ENCODE measurements at regions not wholly inside any gene's neighbourhood (a gene's known extent, or its start where the extent isn't known, plus 50 kb on each side); places are given as distances from the start of the nearest gene placed in this dataset.

DNA sequence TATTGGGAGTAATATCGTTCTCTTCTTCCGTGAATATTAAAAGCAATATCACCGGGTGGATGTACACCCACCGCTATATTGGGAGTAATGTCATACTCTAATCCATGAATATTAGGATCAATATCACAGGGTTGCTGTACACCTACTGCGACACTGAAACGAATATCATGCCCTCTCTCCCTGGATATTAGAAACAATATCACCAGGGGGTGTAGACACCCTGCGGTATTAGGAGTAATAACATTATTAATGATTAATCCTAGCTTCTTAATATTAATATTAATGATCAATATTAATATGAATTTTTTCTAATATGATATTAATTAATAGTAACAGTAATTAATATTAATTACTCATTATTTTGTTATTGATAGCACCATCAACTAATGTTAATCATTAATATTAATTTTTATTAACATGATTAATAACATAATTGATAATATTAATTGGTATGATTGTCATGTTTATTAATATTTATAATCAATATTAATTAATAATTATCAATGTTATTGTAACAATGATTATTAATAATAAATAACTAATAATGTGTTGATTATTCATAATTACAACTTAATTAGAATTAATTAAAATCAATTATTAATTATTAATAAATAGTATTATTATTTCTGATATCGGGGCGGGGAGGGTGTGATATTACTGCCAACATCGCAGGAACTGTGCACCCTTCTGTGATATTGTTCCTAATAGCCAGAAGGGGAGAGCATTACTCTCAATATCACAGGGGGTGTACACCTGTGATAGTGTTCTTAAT lies 121.3 kb upstream of the C1GALT1 start:
- no peak overlapping the region for H3K4me3 ChIP-seq (ENCODE audit: low read depth, low read length)
- TF ChIP-seq, protein P1, sequence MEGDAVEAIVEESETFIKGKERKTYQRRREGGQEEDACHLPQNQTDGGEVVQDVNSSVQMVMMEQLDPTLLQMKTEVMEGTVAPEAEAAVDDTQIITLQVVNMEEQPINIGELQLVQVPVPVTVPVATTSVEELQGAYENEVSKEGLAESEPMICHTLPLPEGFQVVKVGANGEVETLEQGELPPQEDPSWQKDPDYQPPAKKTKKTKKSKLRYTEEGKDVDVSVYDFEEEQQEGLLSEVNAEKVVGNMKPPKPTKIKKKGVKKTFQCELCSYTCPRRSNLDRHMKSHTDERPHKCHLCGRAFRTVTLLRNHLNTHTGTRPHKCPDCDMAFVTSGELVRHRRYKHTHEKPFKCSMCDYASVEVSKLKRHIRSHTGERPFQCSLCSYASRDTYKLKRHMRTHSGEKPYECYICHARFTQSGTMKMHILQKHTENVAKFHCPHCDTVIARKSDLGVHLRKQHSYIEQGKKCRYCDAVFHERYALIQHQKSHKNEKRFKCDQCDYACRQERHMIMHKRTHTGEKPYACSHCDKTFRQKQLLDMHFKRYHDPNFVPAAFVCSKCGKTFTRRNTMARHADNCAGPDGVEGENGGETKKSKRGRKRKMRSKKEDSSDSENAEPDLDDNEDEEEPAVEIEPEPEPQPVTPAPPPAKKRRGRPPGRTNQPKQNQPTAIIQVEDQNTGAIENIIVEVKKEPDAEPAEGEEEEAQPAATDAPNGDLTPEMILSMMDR (conservative IDR thresholded peaks at IDR 0.05; ENCODE audit: low read depth, low read length), result no peak
- DNase-seq (ENCODE audit: low read depth), result no peak

DNA sequence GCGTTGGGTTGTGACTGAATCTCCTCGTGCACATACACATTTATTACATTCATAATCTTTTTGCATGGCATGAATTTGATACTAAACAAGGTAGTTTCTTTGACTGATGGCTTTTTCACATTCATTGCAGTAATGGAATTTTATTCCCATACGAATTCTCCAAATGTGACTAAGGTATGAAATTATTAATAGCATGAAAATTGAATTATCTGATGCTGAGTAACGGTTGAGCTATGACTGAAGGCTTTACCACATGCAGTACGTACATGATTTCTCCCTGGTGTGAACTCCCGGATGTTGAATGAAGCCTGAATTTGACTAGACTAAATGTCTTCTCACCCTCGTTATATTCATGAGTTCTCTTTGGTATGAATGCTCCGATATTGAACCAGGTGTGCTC lies 104.4 kb upstream of the C1GALT1 start:
- H3K4me3 ChIP-seq (ENCODE audit: low read depth, low read length), result no peak overlapping the region
- no peak for DNase-seq (ENCODE audit: low read depth)
- TF ChIP-seq, protein P1 (conservative IDR thresholded peaks at IDR 0.05; ENCODE audit: low read depth, low read length), result no peak

DNA sequence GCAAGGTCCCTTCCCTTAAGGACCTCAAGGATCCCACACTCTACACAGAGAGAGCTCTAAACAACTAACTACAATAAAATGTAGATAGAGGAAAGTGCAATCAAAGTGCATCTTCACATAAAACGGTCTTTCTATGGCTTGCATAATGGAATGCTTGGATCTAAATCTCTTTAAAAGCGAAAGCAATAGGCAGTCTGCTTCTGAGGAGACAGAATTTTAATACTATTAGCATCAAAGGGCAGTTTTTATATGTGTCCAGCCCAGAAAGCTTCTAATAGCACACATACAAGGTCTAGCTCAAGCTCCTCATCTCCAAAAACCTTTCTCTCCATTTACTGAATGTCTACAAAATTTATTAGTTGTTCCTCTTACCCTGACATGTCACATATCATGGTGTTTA lies 101.5 kb upstream of the C1GALT1 start:
- TF ChIP-seq, protein P1 (conservative IDR thresholded peaks at IDR 0.05; ENCODE audit: low read depth, low read length), result no peak
- no peak for DNase-seq (ENCODE audit: low read depth)

DNA sequence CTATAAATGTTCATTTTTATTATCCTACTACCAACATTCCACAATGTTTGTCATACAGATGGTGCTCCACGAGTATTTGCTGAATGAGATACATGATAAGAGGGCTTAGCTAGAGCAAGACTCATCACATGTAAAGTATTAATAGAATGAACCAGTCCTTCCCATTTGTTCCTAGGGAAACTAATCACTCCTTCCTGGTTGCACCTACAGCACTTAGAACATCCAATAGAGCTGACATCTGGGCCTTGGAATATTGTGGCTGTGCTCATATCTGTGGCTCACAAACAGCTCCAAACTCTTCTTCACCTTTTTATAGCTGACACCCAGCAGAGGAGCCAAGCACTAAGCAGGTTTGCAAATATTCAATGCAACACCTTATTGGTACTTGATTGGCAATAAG lies 91.9 kb upstream of the C1GALT1 start:
- TF ChIP-seq, protein P1 (conservative IDR thresholded peaks at IDR 0.05; ENCODE audit: low read depth, low read length), result no peak
- DNase-seq (ENCODE audit: low read depth), result no peak
- H3K4me3 ChIP-seq (ENCODE audit: low read depth, low read length), result no peak overlapping the region

More for the DNA sequence above, 101.5 kb upstream of the C1GALT1 start:
- no peak overlapping the region for H3K4me3 ChIP-seq (ENCODE audit: low read depth, low read length)

DNA sequence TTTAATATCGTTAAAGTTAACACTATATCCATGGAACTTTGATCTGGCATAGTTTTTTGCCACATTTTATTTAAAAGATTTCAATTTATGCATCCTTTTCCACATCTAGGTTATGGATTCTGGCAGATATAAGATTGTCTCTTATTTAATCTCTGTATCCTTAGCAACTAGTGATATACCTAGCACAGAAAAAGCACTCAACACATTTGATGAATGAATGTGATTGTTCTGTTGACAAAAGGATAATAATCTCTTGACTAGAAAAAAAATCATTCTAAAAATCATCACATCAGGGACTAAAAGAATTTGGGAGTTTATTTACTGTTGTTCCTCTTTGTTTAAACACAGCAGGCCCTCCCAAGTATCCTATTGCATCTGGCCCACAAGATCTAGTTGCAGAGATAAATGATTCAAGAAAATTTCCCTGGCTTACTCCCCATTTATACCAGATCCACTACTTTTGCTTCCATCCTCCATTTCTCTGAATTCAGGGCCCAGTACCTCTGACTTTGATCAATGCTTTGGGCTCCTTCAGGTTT lies 84.0 kb upstream of the C1GALT1 start:
- H3K4me3 ChIP-seq (ENCODE audit: low read depth, low read length), result no peak overlapping the region
- no peak for DNase-seq (ENCODE audit: low read depth)

DNA sequence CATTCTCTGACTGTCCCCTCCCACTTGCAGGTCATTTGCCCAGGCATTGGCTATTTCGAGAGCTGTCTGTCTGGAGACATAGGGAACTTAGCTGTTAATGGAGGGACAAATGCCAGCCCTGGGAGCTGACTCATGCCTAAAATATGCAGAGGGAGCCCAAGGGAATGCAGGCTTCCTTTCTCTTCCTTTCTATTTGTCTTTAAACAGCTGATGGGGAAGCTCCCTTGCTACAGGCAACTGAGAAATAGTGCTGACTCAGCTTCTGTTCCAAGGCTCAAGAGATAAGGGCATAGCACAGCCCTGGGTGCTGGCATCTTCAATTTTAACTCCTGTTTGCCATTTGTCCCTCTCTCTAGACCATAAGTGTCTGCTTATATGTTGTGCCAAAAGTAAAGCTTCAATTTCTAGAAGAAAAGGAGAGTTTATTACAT lies 82.7 kb upstream of the C1GALT1 start:
- H3K4me3 ChIP-seq (ENCODE audit: low read depth, low read length), result no peak overlapping the region
- DNase-seq (ENCODE audit: low read depth), result peak; percentile 97
- TF ChIP-seq, protein P1 (conservative IDR thresholded peaks at IDR 0.05; ENCODE audit: low read depth, low read length), result no peak

More for the DNA sequence above, 84.0 kb upstream of the C1GALT1 start:
- TF ChIP-seq, protein P1 (conservative IDR thresholded peaks at IDR 0.05; ENCODE audit: low read depth, low read length), result no peak

DNA sequence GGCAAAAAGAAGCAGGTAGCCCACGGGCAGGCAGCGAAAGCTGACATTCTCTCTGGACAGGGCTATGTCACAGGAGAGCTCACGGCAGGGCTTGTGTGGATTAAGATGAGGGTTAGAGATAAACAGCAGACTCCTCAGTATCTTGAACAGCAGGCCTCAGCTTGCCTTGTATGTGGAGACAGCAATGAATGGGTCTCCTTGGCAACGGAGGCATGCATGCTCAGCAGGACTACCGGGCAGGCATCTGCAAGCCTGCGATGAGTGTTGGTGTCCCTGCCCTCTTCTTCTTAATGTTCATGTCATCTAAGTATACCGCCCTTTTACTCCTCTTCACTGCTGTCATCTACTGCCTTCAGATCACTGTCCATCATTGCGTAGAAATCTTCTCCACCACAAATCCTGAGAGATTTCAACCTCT lies 81.9 kb upstream of the C1GALT1 start:
- TF ChIP-seq, protein P1 (conservative IDR thresholded peaks at IDR 0.05; ENCODE audit: low read depth, low read length), result no peak
- DNase-seq (ENCODE audit: low read depth), result peak; percentile 38
- no peak overlapping the region for H3K4me3 ChIP-seq (ENCODE audit: low read depth, low read length)
